Lower leg skin (tissue), 3 donors: ENCODE measurements at regions not wholly inside any gene's neighbourhood (a gene's known extent, or its start where the extent isn't known, plus 50 kb on each side); places are given as distances from the start of the nearest gene placed in this dataset.

Experiments used
- POLR2A ChIP-seq, 2 donors: fragments of 450-650 bp; IDR thresholded peaks; one replicate each; pipeline ENCODE4 v1.6.1; 2016 to 2017; ENCODE audit warnings: antibody characterized with exemption in 2 of 2, mild to moderate bottlenecking in 1 of 2, moderate library complexity in 1 of 2
- TF ChIP-seq, protein P1 (sequence below), 3 donors: fragments of 450-650 bp; IDR thresholded peaks; one replicate each; pipeline ENCODE4 v1.5.1; 2016; ENCODE audit warnings: antibody characterized with exemption in 3 of 3, mild to moderate bottlenecking in 3 of 3, moderate library complexity in 2 of 3

DNA sequence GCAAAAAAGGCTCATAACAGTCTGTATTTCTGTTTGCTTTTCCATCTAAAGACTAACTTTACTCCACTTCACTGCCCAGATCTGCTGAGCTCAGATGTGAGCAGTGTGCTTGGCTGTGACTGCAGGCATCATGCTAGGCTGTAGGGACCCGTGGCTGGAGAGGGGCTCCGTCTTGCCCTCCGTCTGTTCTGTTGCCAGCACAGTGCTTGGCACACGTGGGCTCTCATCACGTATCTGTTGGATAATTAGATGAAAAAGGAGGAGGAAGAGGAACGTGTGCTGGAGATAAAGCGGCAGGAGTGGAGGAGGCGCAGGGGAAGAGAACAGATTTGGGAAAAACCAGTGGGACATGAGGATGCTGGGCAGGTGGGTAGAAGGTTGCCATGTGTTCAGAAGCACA is 57.6 kb upstream of the IER3 start:
- TF ChIP-seq, protein P1, sequence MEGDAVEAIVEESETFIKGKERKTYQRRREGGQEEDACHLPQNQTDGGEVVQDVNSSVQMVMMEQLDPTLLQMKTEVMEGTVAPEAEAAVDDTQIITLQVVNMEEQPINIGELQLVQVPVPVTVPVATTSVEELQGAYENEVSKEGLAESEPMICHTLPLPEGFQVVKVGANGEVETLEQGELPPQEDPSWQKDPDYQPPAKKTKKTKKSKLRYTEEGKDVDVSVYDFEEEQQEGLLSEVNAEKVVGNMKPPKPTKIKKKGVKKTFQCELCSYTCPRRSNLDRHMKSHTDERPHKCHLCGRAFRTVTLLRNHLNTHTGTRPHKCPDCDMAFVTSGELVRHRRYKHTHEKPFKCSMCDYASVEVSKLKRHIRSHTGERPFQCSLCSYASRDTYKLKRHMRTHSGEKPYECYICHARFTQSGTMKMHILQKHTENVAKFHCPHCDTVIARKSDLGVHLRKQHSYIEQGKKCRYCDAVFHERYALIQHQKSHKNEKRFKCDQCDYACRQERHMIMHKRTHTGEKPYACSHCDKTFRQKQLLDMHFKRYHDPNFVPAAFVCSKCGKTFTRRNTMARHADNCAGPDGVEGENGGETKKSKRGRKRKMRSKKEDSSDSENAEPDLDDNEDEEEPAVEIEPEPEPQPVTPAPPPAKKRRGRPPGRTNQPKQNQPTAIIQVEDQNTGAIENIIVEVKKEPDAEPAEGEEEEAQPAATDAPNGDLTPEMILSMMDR (IDR thresholded peaks at IDR 0.05) = no peak
- TF ChIP-seq POLR2A (IDR thresholded peaks at IDR 0.05) = no peak
